ENCODE measurements at regions not wholly inside any gene's neighbourhood (a gene's known extent, or its start where the extent isn't known, plus 50 kb on each side); places are given as distances from the start of the nearest gene placed in this dataset.

GRCh38 chr2:13667415-13667757 lies 950.6 kb downstream of the TRIB2 start:
- TF ChIP-seq CTCF (conservative IDR thresholded peaks at IDR 0.05; ENCODE audit: low read length) (no peak), EZH2phosphoT487 (IDR thresholded peaks at IDR 0.05; ENCODE audit: borderline replicate concordance, low read depth, low read length) (no peak)
